HG03039 (cell line): ENCODE measurements at regions not wholly inside any gene's neighbourhood (a gene's known extent, or its start where the extent isn't known, plus 50 kb on each side); places are given as distances from the start of the nearest gene placed in this dataset.
A peak's percentile ranks its signal among the peaks of the same experiment; 100 is the strongest.
"Not testable (repeated sequence)": the region's sequence is repeated elsewhere in the genome, so short reads cannot be mapped to it uniquely, and the experiment has no call there.

Experiments used
- ATAC-seq: cut with Tn5 transposase; IDR thresholded peaks from one replicate; pipeline ENCODE4 v1.9.1; 2021; ENCODE audit warnings: mild to moderate bottlenecking, moderate library complexity; ENCODE audit not compliant: unreplicated experiment

GRCh38 chr6:126202707-126203106, 137.2 kb upstream of the CENPW start:
- ATAC-seq: no peak

- ATAC-seq: no peak
These were observed 135.8 kb upstream of the CENPW start for GRCh38 chr6:126204126-126204525.

GRCh38 chr6:126204598-126204997, 135.3 kb upstream of the CENPW start:
- ATAC-seq: no peak

- no peak for ATAC-seq
These were observed 133.2 kb upstream of the CENPW start for GRCh38 chr6:126206504-126207246.

- ATAC-seq: no peak
These were observed 129.4 kb upstream of the CENPW start for GRCh38 chr6:126210398-126211075.

- ATAC-seq: no peak
These were observed 122.4 kb upstream of the CENPW start for GRCh38 chr6:126217497-126217896.

GRCh38 chr6:126220901-126221300, 119.0 kb upstream of the CENPW start:
- ATAC-seq: not testable (repeated sequence)

GRCh38 chr6:126227833-126228702, 111.8 kb upstream of the CENPW start:
- ATAC-seq: no peak

- ATAC-seq: no peak
These were observed 107.2 kb upstream of the CENPW start for GRCh38 chr6:126232671-126233070.

GRCh38 chr6:126233192-126233591, 106.7 kb upstream of the CENPW start:
- no peak for ATAC-seq

- no peak for ATAC-seq
These were observed 104.6 kb upstream of the CENPW start for GRCh38 chr6:126235363-126235762.

GRCh38 chr6:126245077-126245476, 94.8 kb upstream of the CENPW start:
- ATAC-seq: no peak

GRCh38 chr6:126252154-126252553, 87.8 kb upstream of the CENPW start:
- ATAC-seq: no peak

GRCh38 chr6:126253431-126253830, 86.5 kb upstream of the CENPW start:
- no peak for ATAC-seq

- ATAC-seq: no peak
These were observed 81.8 kb upstream of the CENPW start for GRCh38 chr6:126258150-126258549.

- ATAC-seq: no peak
These were observed 78.0 kb upstream of the CENPW start for GRCh38 chr6:126261792-126262421.

- no peak for ATAC-seq
These were observed 75.7 kb upstream of the CENPW start for GRCh38 chr6:126264265-126264664.

- ATAC-seq: no peak
These were observed 73.3 kb upstream of the CENPW start for GRCh38 chr6:126266664-126267063.

GRCh38 chr6:126267626-126268025, 72.3 kb upstream of the CENPW start:
- ATAC-seq: no peak

- peak; percentile 97 for ATAC-seq
These were observed 71.8 kb upstream of the CENPW start for GRCh38 chr6:126268092-126268491.

GRCh38 chr6:126280287-126280686, 59.6 kb upstream of the CENPW start:
- ATAC-seq: no peak
